ENCODE measurements at regions not wholly inside any gene's neighbourhood (a gene's known extent, or its start where the extent isn't known, plus 50 kb on each side); places are given as distances from the start of the nearest gene placed in this dataset.
A peak's percentile ranks its signal among the peaks of the same experiment; 100 is the strongest.

- no peak for FAIRE-seq
- DNase-seq (ENCODE audit: insufficient read length) = no peak
- TF ChIP-seq TAF1 (IDR thresholded peaks at IDR 0.05; ENCODE audit: borderline replicate concordance, low read depth, low read length) (no peak), POLR2A (IDR thresholded peaks at IDR 0.05; ENCODE audit: low read depth, low read length) (no peak), POLR2AphosphoS5 (IDR thresholded peaks at IDR 0.05; ENCODE audit: low read depth, low read length) (no peak)
Measured at GRCh38 chrX:109940411-109940810, 62.5 kb upstream of the TMEM164 start.

- FAIRE-seq = peak; percentile 67
- no peak for TF ChIP-seq POLR2AphosphoS5 (IDR thresholded peaks at IDR 0.05; ENCODE audit: low read depth, low read length)
- TF ChIP-seq TAF1 (IDR thresholded peaks at IDR 0.05; ENCODE audit: borderline replicate concordance, low read depth, low read length) = no peak
- no peak for TF ChIP-seq POLR2A (IDR thresholded peaks at IDR 0.05; ENCODE audit: low read depth, low read length)
- DNase-seq (ENCODE audit: insufficient read length) = no peak
Measured at GRCh38 chrX:109943092-109943739, 59.7 kb upstream of the TMEM164 start.

- DNase-seq (ENCODE audit: insufficient read length) = no peak
- no peak for FAIRE-seq
- TF ChIP-seq TAF1 (IDR thresholded peaks at IDR 0.05; ENCODE audit: borderline replicate concordance, low read depth, low read length) (no peak), POLR2AphosphoS5 (IDR thresholded peaks at IDR 0.05; ENCODE audit: low read depth, low read length) (no peak), POLR2A (IDR thresholded peaks at IDR 0.05; ENCODE audit: low read depth, low read length) (no peak)
Measured at GRCh38 chrX:109943740-109944092, 59.2 kb upstream of the TMEM164 start.

- peak; percentile 24 for FAIRE-seq
- no peak for TF ChIP-seq POLR2AphosphoS5 (IDR thresholded peaks at IDR 0.05; ENCODE audit: low read depth, low read length)
- no peak for TF ChIP-seq TAF1 (IDR thresholded peaks at IDR 0.05; ENCODE audit: borderline replicate concordance, low read depth, low read length)
- no peak for TF ChIP-seq POLR2A (IDR thresholded peaks at IDR 0.05; ENCODE audit: low read depth, low read length)
Measured at GRCh38 chrX:109952050-109952449, 50.9 kb upstream of the TMEM164 start.

GRCh38 chrX:109952985-109953905, 49.7 kb upstream of the TMEM164 start:
- TF ChIP-seq TAF1 (IDR thresholded peaks at IDR 0.05; ENCODE audit: borderline replicate concordance, low read depth, low read length) (no peak), POLR2A (IDR thresholded peaks at IDR 0.05; ENCODE audit: low read depth, low read length) (no peak), POLR2AphosphoS5 (IDR thresholded peaks at IDR 0.05; ENCODE audit: low read depth, low read length) (no peak)
- DNase-seq (ENCODE audit: insufficient read length) = peak; percentile 5
- FAIRE-seq = peak; percentile 88

More at GRCh38 chrX:109952050-109952449, 50.9 kb upstream of the TMEM164 start:
- DNase-seq (ENCODE audit: insufficient read length) = no peak

Data from GM12892 (cell line).